ENCODE measurements at regions not wholly inside any gene's neighbourhood (a gene's known extent, or its start where the extent isn't known, plus 50 kb on each side); places are given as distances from the start of the nearest gene placed in this dataset.

DNA sequence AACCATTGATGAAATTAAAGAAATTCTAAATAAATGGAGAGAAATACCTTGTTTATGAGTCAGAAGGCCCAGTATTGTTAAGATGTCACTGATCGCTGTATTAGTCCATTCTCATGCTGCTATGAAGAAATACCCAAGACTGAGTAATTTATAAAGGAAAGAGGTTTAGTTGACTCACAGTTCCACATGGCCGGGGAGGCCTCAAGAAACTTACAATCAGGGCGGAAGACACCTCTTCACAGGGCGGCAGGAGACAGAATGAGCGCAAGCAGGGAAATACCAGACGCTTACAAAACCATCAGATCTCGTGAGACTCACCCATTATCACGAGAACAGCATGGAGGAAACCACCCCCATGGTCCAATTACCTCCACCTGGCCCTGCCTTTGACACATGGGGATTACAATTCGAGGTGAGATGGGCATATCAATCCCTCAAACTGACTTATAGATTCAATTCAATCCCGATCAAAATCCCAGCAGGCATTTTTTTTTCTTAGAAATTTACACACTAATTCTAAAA is 157.2 kb downstream of the ENGASE start:
- POLR2A ChIA-PET: no interaction called here
- Histone ChIP-seq H3K27ac (ENCODE audit: low read depth, low read length) (no peak overlapping the region), H3K4me1 (ENCODE audit: control insufficient read depth in 1 of 2, insufficient read depth in 2 of 2, low read length in 2 of 2) (peaks cover 0 to 10% of the 10 kb centered on the region in 2 experiments; a peak in 1 of 4 replicates), H3K9me3 (ENCODE audit: control insufficient read depth in 1 of 2, insufficient read depth in 1 of 2, low read depth in 1 of 2, low read length in 2 of 2) (no peaks in the 10 kb centered on the region), H2AFZ (ENCODE audit: low read depth, low read length, poor library complexity, severe bottlenecking) (no peak overlapping the region), H4K20me1 (ENCODE audit: insufficient read depth) (no peaks in the 10 kb centered on the region), H3K9me2 (ENCODE audit: insufficient read depth) (no peaks in the 10 kb centered on the region), H3K27me3 (ENCODE audit: insufficient read depth, low read length) (no peaks in the 10 kb centered on the region; the same call in 1 of the 2 replicates), H3K4me3 (replicated peaks in 1 of 2; ENCODE audit: low read depth in 1 of 2, low read length in 2 of 2) (no peak overlapping the region), H3K79me2 (ENCODE audit: insufficient read depth, low read length) (no peaks in the 10 kb centered on the region), H3K4me2 (ENCODE audit: low read length) (no peak overlapping the region), H3K36me3 (ENCODE audit: control insufficient read depth in 1 of 2, insufficient read depth in 2 of 2, low read length in 2 of 2) (no peaks in the 10 kb centered on the region), H3K9ac (ENCODE audit: low read length) (no peak overlapping the region)
- RAD21 ChIA-PET (ENCODE audit: low non-redundant PET in 1 of 2, low total read pairs in 2 of 2, uncharacterized antibody in 2 of 2, unreplicated experiment in 2 of 2): no interaction called here
- no peak for ATAC-seq
- no TSS peak for BruUV-seq (replicated peaks)
- intact Hi-C loops (cut with micrococcal nuclease): no loop called here
- CTCF ChIA-PET: no interaction called here
- DNase-seq (ENCODE audit: low read depth, low spot score): no peak
- TF ChIP-seq POLR2AphosphoS5 (IDR thresholded peaks at IDR 0.05; ENCODE audit: low read depth, low read length): no peak
- TF ChIP-seq, protein P1, sequence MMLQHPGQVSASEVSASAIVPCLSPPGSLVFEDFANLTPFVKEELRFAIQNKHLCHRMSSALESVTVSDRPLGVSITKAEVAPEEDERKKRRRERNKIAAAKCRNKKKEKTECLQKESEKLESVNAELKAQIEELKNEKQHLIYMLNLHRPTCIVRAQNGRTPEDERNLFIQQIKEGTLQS (IDR thresholded peaks at IDR 0.05): no peak
- no peak for TF ChIP-seq RAD21 (IDR thresholded peaks at IDR 0.05; ENCODE audit: low read depth)
- TF ChIP-seq, protein P2, sequence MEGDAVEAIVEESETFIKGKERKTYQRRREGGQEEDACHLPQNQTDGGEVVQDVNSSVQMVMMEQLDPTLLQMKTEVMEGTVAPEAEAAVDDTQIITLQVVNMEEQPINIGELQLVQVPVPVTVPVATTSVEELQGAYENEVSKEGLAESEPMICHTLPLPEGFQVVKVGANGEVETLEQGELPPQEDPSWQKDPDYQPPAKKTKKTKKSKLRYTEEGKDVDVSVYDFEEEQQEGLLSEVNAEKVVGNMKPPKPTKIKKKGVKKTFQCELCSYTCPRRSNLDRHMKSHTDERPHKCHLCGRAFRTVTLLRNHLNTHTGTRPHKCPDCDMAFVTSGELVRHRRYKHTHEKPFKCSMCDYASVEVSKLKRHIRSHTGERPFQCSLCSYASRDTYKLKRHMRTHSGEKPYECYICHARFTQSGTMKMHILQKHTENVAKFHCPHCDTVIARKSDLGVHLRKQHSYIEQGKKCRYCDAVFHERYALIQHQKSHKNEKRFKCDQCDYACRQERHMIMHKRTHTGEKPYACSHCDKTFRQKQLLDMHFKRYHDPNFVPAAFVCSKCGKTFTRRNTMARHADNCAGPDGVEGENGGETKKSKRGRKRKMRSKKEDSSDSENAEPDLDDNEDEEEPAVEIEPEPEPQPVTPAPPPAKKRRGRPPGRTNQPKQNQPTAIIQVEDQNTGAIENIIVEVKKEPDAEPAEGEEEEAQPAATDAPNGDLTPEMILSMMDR (IDR thresholded peaks at IDR 0.05 in 2 of 3, conservative IDR thresholded peaks at IDR 0.05 in 1 of 3; ENCODE audit: borderline replicate concordance in 1 of 3, insufficient read depth in 1 of 3, low read depth in 2 of 3, low read length in 2 of 3): no peak
- no peak for TF ChIP-seq POLR2A (IDR thresholded peaks at IDR 0.05; ENCODE audit: borderline replicate concordance, extremely low read depth, insufficient read depth, insufficient read length)
- TF ChIP-seq CEBPB (IDR thresholded peaks at IDR 0.05; ENCODE audit: low read depth): no peak
- TF ChIP-seq ZFX (IDR thresholded peaks at IDR 0.05): no peak
- TF ChIP-seq, protein P3, sequence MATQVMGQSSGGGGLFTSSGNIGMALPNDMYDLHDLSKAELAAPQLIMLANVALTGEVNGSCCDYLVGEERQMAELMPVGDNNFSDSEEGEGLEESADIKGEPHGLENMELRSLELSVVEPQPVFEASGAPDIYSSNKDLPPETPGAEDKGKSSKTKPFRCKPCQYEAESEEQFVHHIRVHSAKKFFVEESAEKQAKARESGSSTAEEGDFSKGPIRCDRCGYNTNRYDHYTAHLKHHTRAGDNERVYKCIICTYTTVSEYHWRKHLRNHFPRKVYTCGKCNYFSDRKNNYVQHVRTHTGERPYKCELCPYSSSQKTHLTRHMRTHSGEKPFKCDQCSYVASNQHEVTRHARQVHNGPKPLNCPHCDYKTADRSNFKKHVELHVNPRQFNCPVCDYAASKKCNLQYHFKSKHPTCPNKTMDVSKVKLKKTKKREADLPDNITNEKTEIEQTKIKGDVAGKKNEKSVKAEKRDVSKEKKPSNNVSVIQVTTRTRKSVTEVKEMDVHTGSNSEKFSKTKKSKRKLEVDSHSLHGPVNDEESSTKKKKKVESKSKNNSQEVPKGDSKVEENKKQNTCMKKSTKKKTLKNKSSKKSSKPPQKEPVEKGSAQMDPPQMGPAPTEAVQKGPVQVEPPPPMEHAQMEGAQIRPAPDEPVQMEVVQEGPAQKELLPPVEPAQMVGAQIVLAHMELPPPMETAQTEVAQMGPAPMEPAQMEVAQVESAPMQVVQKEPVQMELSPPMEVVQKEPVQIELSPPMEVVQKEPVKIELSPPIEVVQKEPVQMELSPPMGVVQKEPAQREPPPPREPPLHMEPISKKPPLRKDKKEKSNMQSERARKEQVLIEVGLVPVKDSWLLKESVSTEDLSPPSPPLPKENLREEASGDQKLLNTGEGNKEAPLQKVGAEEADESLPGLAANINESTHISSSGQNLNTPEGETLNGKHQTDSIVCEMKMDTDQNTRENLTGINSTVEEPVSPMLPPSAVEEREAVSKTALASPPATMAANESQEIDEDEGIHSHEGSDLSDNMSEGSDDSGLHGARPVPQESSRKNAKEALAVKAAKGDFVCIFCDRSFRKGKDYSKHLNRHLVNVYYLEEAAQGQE (IDR thresholded peaks at IDR 0.05; ENCODE audit: low read depth): no peak
- no peak for TF ChIP-seq YY1 (IDR thresholded peaks at IDR 0.05; ENCODE audit: extremely low read depth, insufficient replicate concordance, low read depth, low read length)
- no peak for TF ChIP-seq EGR1 (IDR thresholded peaks at IDR 0.05; ENCODE audit: low read depth)
- no peak for TF ChIP-seq TCF7L2 (IDR thresholded peaks at IDR 0.05; ENCODE audit: borderline replicate concordance, extremely low read depth, insufficient read depth, insufficient read length)
- no peak for TF ChIP-seq ZBTB33 (IDR thresholded peaks at IDR 0.05; ENCODE audit: extremely low read depth, insufficient replicate concordance, low read length)
- TF ChIP-seq ELF1 (IDR thresholded peaks at IDR 0.05; ENCODE audit: borderline replicate concordance, low read depth): no peak
- TF ChIP-seq FOSL1 (IDR thresholded peaks at IDR 0.05; ENCODE audit: low read depth): no peak
- TF ChIP-seq SP1 (IDR thresholded peaks at IDR 0.05; ENCODE audit: low read depth): no peak
- TF ChIP-seq SRF (IDR thresholded peaks at IDR 0.05; ENCODE audit: low read depth): no peak
- TF ChIP-seq, protein P4, sequence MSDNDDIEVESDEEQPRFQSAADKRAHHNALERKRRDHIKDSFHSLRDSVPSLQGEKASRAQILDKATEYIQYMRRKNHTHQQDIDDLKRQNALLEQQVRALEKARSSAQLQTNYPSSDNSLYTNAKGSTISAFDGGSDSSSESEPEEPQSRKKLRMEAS (IDR thresholded peaks at IDR 0.05): no peak
- TF ChIP-seq SIN3A (IDR thresholded peaks at IDR 0.05; ENCODE audit: low read depth): no peak
- TF ChIP-seq EZH2phosphoT487 (IDR thresholded peaks at IDR 0.05; ENCODE audit: borderline replicate concordance): no peak
